Lung (tissue), 11 donors: ENCODE measurements at regions not wholly inside any gene's neighbourhood (a gene's known extent, or its start where the extent isn't known, plus 50 kb on each side); places are given as distances from the start of the nearest gene placed in this dataset.

ENCODE experiments used
- ATAC-seq: fragments of 200-7000 bp; cut with Tn5 transposase; one replicate; pipeline ENCODE4 v1.9.1; 2020; ENCODE audit warnings: moderate number of reproducible peaks; ENCODE audit not compliant: insufficient read depth, low FRiP score
- DNase-seq, 3 donors: peaks; one replicate each; pipeline ENCODE4 v3.0.0-alpha.2; 2013 to 2017
- H3K27ac ChIP-seq, 2 donors: one replicate each; pipeline ENCODE4 v1.5.1; 2013; ENCODE audit warnings: mild to moderate bottlenecking in 2 of 2, moderate library complexity in 2 of 2, control low read depth in 1 of 2, inconsistent platforms in 1 of 2, low read depth in 1 of 2, low read length in 1 of 2
- H3K27me3 ChIP-seq, 3 donors: one replicate each; pipeline ENCODE4 v1.5.1; 2013; ENCODE audit warnings: low read length in 2 of 3; ENCODE audit not compliant: control insufficient read depth in 3 of 3, insufficient read depth in 3 of 3
- H3K36me3 ChIP-seq, 4 donors: one replicate each; pipeline ENCODE4 v1.5.1; 2013; ENCODE audit warnings: low read length in 4 of 4, mild to moderate bottlenecking in 1 of 4, moderate library complexity in 1 of 4; ENCODE audit not compliant: control insufficient read depth in 4 of 4, insufficient read depth in 4 of 4
- H3K4me1 ChIP-seq, 5 donors: one replicate each; pipeline ENCODE4 v1.5.1; 2013; ENCODE audit warnings: low read length in 5 of 5, mild to moderate bottlenecking in 2 of 5, moderate library complexity in 1 of 5; ENCODE audit not compliant: control insufficient read depth in 5 of 5, insufficient read depth in 5 of 5
- H3K4me3 ChIP-seq: one replicate; pipeline ENCODE4 v1.5.1; 2013; ENCODE audit warnings: mild to moderate bottlenecking, control low read depth, moderate library complexity
- H3K9ac ChIP-seq, 2 donors: one replicate each; pipeline ENCODE4 v1.5.1; 2013; ENCODE audit warnings: low read length in 2 of 2, control low read depth in 1 of 2; ENCODE audit not compliant: insufficient read depth in 1 of 2
- H3K9me3 ChIP-seq, 4 donors: one replicate each; pipeline ENCODE4 v1.5.1; 2013; ENCODE audit warnings: low read length in 3 of 4, mild to moderate bottlenecking in 1 of 4, moderate library complexity in 1 of 4; ENCODE audit not compliant: control insufficient read depth in 4 of 4, insufficient read depth in 3 of 4
- CTCF ChIP-seq: IDR thresholded peaks from 2 replicates; pipeline ENCODE4 v1.5.1; 2012; ENCODE audit warnings: mild to moderate bottlenecking; ENCODE audit errors: control extremely low read depth, extremely low read depth
- WGBS, 2 donors: extraction: QIAGEN DNeasy Blood & Tissue Kit; methylation state at CpG; one replicate each; pipeline ENCODE4 v1.1.7; 2013; 5-methylcytosine and 5-hydroxymethylcytosine counted together
- donor health status: control.
- donor health status: control.
- donor health status: Bipolar disorder and iron deficiency.
- donor health status: healthy.
- donor health status: DM: yes; HTN: yes; CAD: no.

- H3K27me3 ChIP-seq = peaks cover 0 to 3% (median 0%) of the 10 kb centered on the region in 3 donors
- no peak overlapping the region for H3K4me3 ChIP-seq
- no peaks in the 10 kb centered on the region for H3K36me3 ChIP-seq
- H3K9me3 ChIP-seq = no peaks in the 10 kb centered on the region
- H3K27ac ChIP-seq = no peak overlapping the region
- no peak overlapping the region for H3K9ac ChIP-seq
- ATAC-seq = no peak
- TF ChIP-seq CTCF = no peak
- H3K4me1 ChIP-seq = no peaks in the 10 kb centered on the region
- WGBS, 2 donors = 87 to 90% methylated on average over 26 of the region's 26 CpGs
- no peak for DNase-seq
Measured at GRCh38 chr7:155226261-155227003, 71.2 kb upstream of the INSIG1 start.

GRCh38 chr7:155227004-155227787 lies 70.5 kb upstream of the INSIG1 start:
- DNase-seq (no peak), ATAC-seq (no peak)
- H3K4me3 ChIP-seq = no peak overlapping the region
- H3K9ac ChIP-seq = no peak overlapping the region
- H3K36me3 ChIP-seq = no peaks in the 10 kb centered on the region
- no peak overlapping the region for H3K27ac ChIP-seq
- 79 to 86% methylated on average over 27 of the region's 27 CpGs for WGBS, 2 donors
- no peaks in the 10 kb centered on the region for H3K4me1 ChIP-seq
- peaks cover 0 to 3% (median 0%) of the 10 kb centered on the region in 3 donors for H3K27me3 ChIP-seq
- H3K9me3 ChIP-seq = no peaks in the 10 kb centered on the region
- TF ChIP-seq CTCF = no peak

GRCh38 chr7:155227788-155228458 lies 69.8 kb upstream of the INSIG1 start:
- no peak for ATAC-seq
- DNase-seq = no peak

More at GRCh38 chr7:155227788-155228458, 69.8 kb upstream of the INSIG1 start:
- Histone ChIP-seq H3K9me3 (no peaks in the 10 kb centered on the region), H3K9ac (no peak overlapping the region), H3K4me3 (no peak overlapping the region), H3K4me1 (no peaks in the 10 kb centered on the region), H3K36me3 (no peaks in the 10 kb centered on the region), H3K27ac (no peak overlapping the region), H3K27me3 (peaks cover 0 to 3% (median 0%) of the 10 kb centered on the region in 3 donors)
- WGBS, 2 donors = 82 to 85% methylated on average over 22 of the region's 22 CpGs
- TF ChIP-seq CTCF = no peak
